ENCODE measurements at regions not wholly inside any gene's neighbourhood (a gene's known extent, or its start where the extent isn't known, plus 50 kb on each side); places are given as distances from the start of the nearest gene placed in this dataset.

- TF ChIP-seq BHLHE40 (IDR thresholded peaks at IDR 0.05; ENCODE audit: borderline replicate concordance) (no peak), FOXK2 (IDR thresholded peaks at IDR 0.05) (no peak), ELF4 (IDR thresholded peaks at IDR 0.05) (no peak), CTBP1 (IDR thresholded peaks at IDR 0.05; ENCODE audit: borderline replicate concordance) (no peak), NFRKB (IDR thresholded peaks at IDR 0.05) (no peak), HDGF (IDR thresholded peaks at IDR 0.05; ENCODE audit: borderline replicate concordance) (no peak), ARNT (IDR thresholded peaks at IDR 0.05) (no peak), SP1 (IDR thresholded peaks at IDR 0.05) (no peak)
Measured at GRCh38 chr12:86572455-86572854, 316.3 kb upstream of the MGAT4C start.

All from HEK293T (cell line).